Stimulated activated naive CD8-positive, alpha-beta T cell treated with anti-CD3 and anti-CD28 coated beads, Interleukin-15, Interleukin-2, amounts not matched to agents 100 ng/mL and 50 ng/mL, for 24 hours (primary cell): ENCODE measurements at regions not wholly inside any gene's neighbourhood (a gene's known extent, or its start where the extent isn't known, plus 50 kb on each side); places are given as distances from the start of the nearest gene placed in this dataset.
"Not testable (repeated sequence)": the region's sequence is repeated elsewhere in the genome, so short reads cannot be mapped to it uniquely, and the experiment has no call there.

ENCODE experiments used
- H3K27ac Mint-ChIP-seq: one replicate; pipeline ENCODE4 v1.8.0; 2021; ENCODE audit warnings: mild to moderate bottlenecking, mixed read lengths
- H3K27me3 Mint-ChIP-seq: one replicate; pipeline ENCODE4 v1.8.0; 2021; ENCODE audit warnings: mixed read lengths
- H3K36me3 Mint-ChIP-seq: one replicate; pipeline ENCODE4 v1.8.0; 2021; ENCODE audit warnings: low read depth, mixed read lengths
- H3K4me1 Mint-ChIP-seq: one replicate; pipeline ENCODE4 v1.8.0; 2021; ENCODE audit warnings: low read depth, mixed read lengths
- H3K4me3 Mint-ChIP-seq: one replicate; pipeline ENCODE4 v1.8.0; 2021; ENCODE audit warnings: mild to moderate bottlenecking, mixed read lengths
- H3K9me3 Mint-ChIP-seq: one replicate; pipeline ENCODE4 v1.8.0; 2021; ENCODE audit warnings: mixed read lengths

- Mint-ChIP-seq H3K4me3 (no peak overlapping the region), H3K36me3 (no peaks in the 10 kb centered on the region), H3K27ac (no peak overlapping the region), H3K9me3 (peaks cover 9% of the 10 kb centered on the region), H3K4me1 (no peaks in the 10 kb centered on the region), H3K27me3 (no peaks in the 10 kb centered on the region)
Observed at GRCh38 chr18:66329716-66330115, 274.2 kb downstream of the CDH19 start.

- H3K9me3 Mint-ChIP-seq = peaks cover 8% of the 10 kb centered on the region
- no peaks in the 10 kb centered on the region for H3K4me1 Mint-ChIP-seq
- H3K27me3 Mint-ChIP-seq = no peaks in the 10 kb centered on the region
- H3K27ac Mint-ChIP-seq = no peak overlapping the region
- H3K36me3 Mint-ChIP-seq = no peaks in the 10 kb centered on the region
- no peak overlapping the region for H3K4me3 Mint-ChIP-seq
Observed at GRCh38 chr18:66328296-66328878, 275.5 kb downstream of the CDH19 start.

GRCh38 chr18:66325251-66325650, 278.6 kb downstream of the CDH19 start:
- no peaks in the 10 kb centered on the region for H3K27me3 Mint-ChIP-seq
- H3K36me3 Mint-ChIP-seq = no peaks in the 10 kb centered on the region
- H3K9me3 Mint-ChIP-seq = peaks cover 3% of the 10 kb centered on the region
- no peak overlapping the region for H3K4me3 Mint-ChIP-seq
- no peaks in the 10 kb centered on the region for H3K4me1 Mint-ChIP-seq
- no peak overlapping the region for H3K27ac Mint-ChIP-seq

GRCh38 chr18:66324616-66325015, 279.3 kb downstream of the CDH19 start:
- Mint-ChIP-seq H3K4me3 (no peak overlapping the region), H3K36me3 (no peaks in the 10 kb centered on the region), H3K27me3 (no peaks in the 10 kb centered on the region), H3K9me3 (peaks cover 3% of the 10 kb centered on the region), H3K4me1 (no peaks in the 10 kb centered on the region), H3K27ac (no peak overlapping the region)

- no peaks in the 10 kb centered on the region for H3K4me1 Mint-ChIP-seq
- H3K4me3 Mint-ChIP-seq = no peak overlapping the region
- H3K36me3 Mint-ChIP-seq = no peaks in the 10 kb centered on the region
- no peaks in the 10 kb centered on the region for H3K9me3 Mint-ChIP-seq
- H3K27ac Mint-ChIP-seq = no peak overlapping the region
- no peaks in the 10 kb centered on the region for H3K27me3 Mint-ChIP-seq
Observed at GRCh38 chr18:66317243-66318090, 286.4 kb downstream of the CDH19 start.

- no peaks in the 10 kb centered on the region for H3K4me1 Mint-ChIP-seq
Observed at GRCh38 chr18:66316701-66317100, 287.2 kb downstream of the CDH19 start.

GRCh38 chr18:66300141-66300540, 303.7 kb downstream of the CDH19 start:
- Mint-ChIP-seq H3K4me3 (no peak overlapping the region), H3K9me3 (no peaks in the 10 kb centered on the region), H3K27me3 (no peaks in the 10 kb centered on the region), H3K4me1 (no peaks in the 10 kb centered on the region), H3K36me3 (no peaks in the 10 kb centered on the region), H3K27ac (no peak overlapping the region)

More at GRCh38 chr18:66316701-66317100, 287.2 kb downstream of the CDH19 start:
- Mint-ChIP-seq H3K9me3 (no peaks in the 10 kb centered on the region), H3K4me3 (no peak overlapping the region), H3K27me3 (no peaks in the 10 kb centered on the region), H3K36me3 (no peaks in the 10 kb centered on the region), H3K27ac (no peak overlapping the region)

GRCh38 chr18:66280470-66280869, 323.4 kb downstream of the CDH19 start:
- peaks cover 9% of the 10 kb centered on the region for H3K9me3 Mint-ChIP-seq
- no peak overlapping the region for H3K4me3 Mint-ChIP-seq
- no peaks in the 10 kb centered on the region for H3K4me1 Mint-ChIP-seq
- H3K27ac Mint-ChIP-seq = no peak overlapping the region
- no peaks in the 10 kb centered on the region for H3K27me3 Mint-ChIP-seq
- no peaks in the 10 kb centered on the region for H3K36me3 Mint-ChIP-seq

GRCh38 chr18:66271962-66272361, 331.9 kb downstream of the CDH19 start:
- no peaks in the 10 kb centered on the region for H3K4me1 Mint-ChIP-seq
- peaks cover 17% of the 10 kb centered on the region for H3K9me3 Mint-ChIP-seq
- no peaks in the 10 kb centered on the region for H3K27me3 Mint-ChIP-seq
- H3K36me3 Mint-ChIP-seq = no peaks in the 10 kb centered on the region
- H3K27ac Mint-ChIP-seq = no peak overlapping the region
- no peak overlapping the region for H3K4me3 Mint-ChIP-seq

GRCh38 chr18:66264130-66264529, 339.8 kb downstream of the CDH19 start:
- Mint-ChIP-seq H3K27me3 (no peaks in the 10 kb centered on the region), H3K36me3 (no peaks in the 10 kb centered on the region), H3K4me3 (no peak overlapping the region), H3K27ac (no peak overlapping the region), H3K9me3 (peaks cover 15% of the 10 kb centered on the region), H3K4me1 (no peaks in the 10 kb centered on the region)

- Mint-ChIP-seq H3K4me3 (no peak overlapping the region), H3K4me1 (no peaks in the 10 kb centered on the region), H3K27ac (no peak overlapping the region), H3K36me3 (no peaks in the 10 kb centered on the region), H3K27me3 (no peaks in the 10 kb centered on the region), H3K9me3 (peaks cover 5% of the 10 kb centered on the region)
Observed at GRCh38 chr18:66254121-66254520, 349.8 kb downstream of the CDH19 start.

GRCh38 chr18:66252703-66253102, 351.2 kb downstream of the CDH19 start:
- H3K4me1 Mint-ChIP-seq = no peaks in the 10 kb centered on the region
- peaks cover 5% of the 10 kb centered on the region for H3K9me3 Mint-ChIP-seq
- H3K27ac Mint-ChIP-seq = no peak overlapping the region
- no peaks in the 10 kb centered on the region for H3K36me3 Mint-ChIP-seq
- no peaks in the 10 kb centered on the region for H3K27me3 Mint-ChIP-seq
- H3K4me3 Mint-ChIP-seq = no peak overlapping the region

GRCh38 chr18:66235206-66235605, 368.7 kb downstream of the CDH19 start:
- no peaks in the 10 kb centered on the region for H3K36me3 Mint-ChIP-seq
- H3K27me3 Mint-ChIP-seq = no peaks in the 10 kb centered on the region
- H3K4me1 Mint-ChIP-seq = no peaks in the 10 kb centered on the region
- peaks cover 11% of the 10 kb centered on the region for H3K9me3 Mint-ChIP-seq
- H3K4me3 Mint-ChIP-seq = no peak overlapping the region
- H3K27ac Mint-ChIP-seq = no peak overlapping the region

GRCh38 chr18:66226782-66227181, 377.1 kb downstream of the CDH19 start:
- H3K4me1 Mint-ChIP-seq = no peaks in the 10 kb centered on the region
- H3K36me3 Mint-ChIP-seq = no peaks in the 10 kb centered on the region
- H3K4me3 Mint-ChIP-seq = no peak overlapping the region
- H3K27ac Mint-ChIP-seq = no peak overlapping the region
- no peaks in the 10 kb centered on the region for H3K27me3 Mint-ChIP-seq
- H3K9me3 Mint-ChIP-seq = peaks cover 4% of the 10 kb centered on the region

GRCh38 chr18:66223317-66223716, 380.6 kb downstream of the CDH19 start:
- not testable (repeated sequence) for H3K27me3 Mint-ChIP-seq, H3K36me3 Mint-ChIP-seq, H3K4me1 Mint-ChIP-seq, H3K9me3 Mint-ChIP-seq, H3K27ac Mint-ChIP-seq, H3K4me3 Mint-ChIP-seq

GRCh38 chr18:66222174-66222573, 381.7 kb downstream of the CDH19 start:
- no peaks in the 10 kb centered on the region for H3K27me3 Mint-ChIP-seq
- H3K27ac Mint-ChIP-seq = no peak overlapping the region
- no peaks in the 10 kb centered on the region for H3K36me3 Mint-ChIP-seq
- peaks cover 4% of the 10 kb centered on the region for H3K9me3 Mint-ChIP-seq
- H3K4me1 Mint-ChIP-seq = no peaks in the 10 kb centered on the region
- no peak overlapping the region for H3K4me3 Mint-ChIP-seq
